ENCODE measurements at regions not wholly inside any gene's neighbourhood (a gene's known extent, or its start where the extent isn't known, plus 50 kb on each side); places are given as distances from the start of the nearest gene placed in this dataset.

- no peak for DNase-seq
Measured at GRCh38 chr4:38609614-38610013, 54.4 kb upstream of the KLF3 start.

- no peak for DNase-seq
Measured at GRCh38 chr4:38610521-38610920, 53.5 kb upstream of the KLF3 start.

- no peak for DNase-seq
Measured at GRCh38 chr4:38610966-38611431, 53.0 kb upstream of the KLF3 start.

- DNase-seq = no peak
Measured at GRCh38 chr4:38611676-38612075, 52.3 kb upstream of the KLF3 start.

GRCh38 chr4:38612646-38613414 lies 51.2 kb upstream of the KLF3 start:
- no peak for DNase-seq
